Uterus (tissue), 2 donors: ENCODE measurements at regions not wholly inside any gene's neighbourhood (a gene's known extent, or its start where the extent isn't known, plus 50 kb on each side); places are given as distances from the start of the nearest gene placed in this dataset.

Source experiments
- POLR2A ChIP-seq, 2 donors: fragments of 450-650 bp; IDR thresholded peaks; one replicate each; pipeline ENCODE4 v1.6.1; 2016; ENCODE audit warnings: antibody characterized with exemption in 2 of 2, mild to moderate bottlenecking in 1 of 2, moderate library complexity in 1 of 2
- TF ChIP-seq, protein P1 (sequence below), 4 experiments: fragments of 200-600 bp in 2 of 4; fragments of 450-650 bp in 2 of 4; sonication (generic) in 2 of 4; IDR thresholded peaks; one replicate each; pipeline ENCODE4 v1.5.1; 2016 to 2019; ENCODE audit warnings: antibody characterized with exemption in 4 of 4, mild to moderate bottlenecking in 2 of 4, moderate library complexity in 1 of 4

DNA sequence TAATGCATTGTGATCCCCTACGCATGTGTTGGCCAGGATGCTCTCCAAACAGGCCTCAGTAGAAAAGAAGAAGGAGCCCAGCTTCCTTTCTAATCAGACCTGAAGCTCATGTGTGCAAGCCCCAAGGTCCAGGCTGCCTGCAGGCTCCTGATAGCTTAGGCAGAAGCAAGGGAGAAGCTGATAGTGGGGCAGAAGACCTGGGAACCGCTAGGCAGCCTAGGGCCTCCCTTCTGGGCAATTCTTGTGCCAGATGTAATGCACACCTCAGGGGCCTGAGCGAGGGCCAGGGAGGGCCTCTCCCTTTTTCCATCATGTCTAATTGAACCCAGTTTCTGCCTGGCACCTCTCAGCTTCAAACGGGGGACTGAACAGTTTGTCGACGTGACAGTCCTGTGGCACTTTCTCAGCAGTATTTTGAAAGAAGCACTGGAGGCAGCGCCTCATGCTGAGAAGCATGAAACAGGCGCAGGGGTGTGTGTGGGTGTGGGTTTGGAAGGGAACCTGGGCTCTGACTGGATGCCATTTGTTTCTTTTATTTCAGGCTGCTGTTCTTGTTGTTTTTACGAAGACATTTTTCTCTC lies 212.8 kb downstream of the PIK3R1 start:
- TF ChIP-seq POLR2A (IDR thresholded peaks at IDR 0.05): no peak
- TF ChIP-seq, protein P1, sequence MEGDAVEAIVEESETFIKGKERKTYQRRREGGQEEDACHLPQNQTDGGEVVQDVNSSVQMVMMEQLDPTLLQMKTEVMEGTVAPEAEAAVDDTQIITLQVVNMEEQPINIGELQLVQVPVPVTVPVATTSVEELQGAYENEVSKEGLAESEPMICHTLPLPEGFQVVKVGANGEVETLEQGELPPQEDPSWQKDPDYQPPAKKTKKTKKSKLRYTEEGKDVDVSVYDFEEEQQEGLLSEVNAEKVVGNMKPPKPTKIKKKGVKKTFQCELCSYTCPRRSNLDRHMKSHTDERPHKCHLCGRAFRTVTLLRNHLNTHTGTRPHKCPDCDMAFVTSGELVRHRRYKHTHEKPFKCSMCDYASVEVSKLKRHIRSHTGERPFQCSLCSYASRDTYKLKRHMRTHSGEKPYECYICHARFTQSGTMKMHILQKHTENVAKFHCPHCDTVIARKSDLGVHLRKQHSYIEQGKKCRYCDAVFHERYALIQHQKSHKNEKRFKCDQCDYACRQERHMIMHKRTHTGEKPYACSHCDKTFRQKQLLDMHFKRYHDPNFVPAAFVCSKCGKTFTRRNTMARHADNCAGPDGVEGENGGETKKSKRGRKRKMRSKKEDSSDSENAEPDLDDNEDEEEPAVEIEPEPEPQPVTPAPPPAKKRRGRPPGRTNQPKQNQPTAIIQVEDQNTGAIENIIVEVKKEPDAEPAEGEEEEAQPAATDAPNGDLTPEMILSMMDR (IDR thresholded peaks at IDR 0.05): no peak
